ENCODE measurements at regions not wholly inside any gene's neighbourhood (a gene's known extent, or its start where the extent isn't known, plus 50 kb on each side); places are given as distances from the start of the nearest gene placed in this dataset.
"Not testable (repeated sequence)": the region's sequence is repeated elsewhere in the genome, so short reads cannot be mapped to it uniquely, and the experiment has no call there.

DNA sequence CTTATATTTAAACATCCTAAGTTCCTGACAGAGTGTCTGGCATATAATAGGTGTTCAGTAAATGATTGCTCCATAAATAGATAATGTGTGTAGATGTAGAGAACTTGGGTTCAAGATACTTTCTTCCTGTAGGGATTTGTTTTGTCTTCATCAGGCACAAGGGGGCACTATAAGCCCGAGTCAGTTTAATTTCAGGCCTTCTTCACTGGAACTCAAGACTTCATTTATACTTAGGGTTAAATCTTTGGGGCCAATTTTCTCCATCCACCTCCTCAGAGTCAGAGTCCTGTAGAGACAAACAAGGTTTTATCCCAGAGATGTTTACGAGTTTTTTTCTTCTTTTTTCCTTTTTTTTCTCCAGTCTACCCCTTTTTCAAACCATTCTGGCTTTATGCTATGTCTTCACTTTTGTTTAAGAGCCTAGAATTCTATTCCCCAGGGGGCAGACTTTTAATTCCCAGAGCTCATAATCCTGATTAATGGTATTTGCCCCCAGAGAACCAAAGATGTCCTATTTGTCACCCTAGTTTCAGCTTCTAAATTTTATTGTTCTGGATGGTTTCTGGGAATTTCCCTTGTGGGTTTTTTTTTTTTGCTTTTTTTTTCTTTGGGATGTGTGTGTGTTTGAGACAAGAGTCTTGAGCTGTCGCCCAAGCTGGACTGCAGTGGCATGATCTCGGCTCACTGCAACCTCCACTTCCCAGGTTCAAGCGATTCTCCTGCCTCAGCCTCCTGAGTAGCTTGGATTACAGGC is 88.4 kb downstream of the HFE start:
- no peak for DNase-seq

DNA sequence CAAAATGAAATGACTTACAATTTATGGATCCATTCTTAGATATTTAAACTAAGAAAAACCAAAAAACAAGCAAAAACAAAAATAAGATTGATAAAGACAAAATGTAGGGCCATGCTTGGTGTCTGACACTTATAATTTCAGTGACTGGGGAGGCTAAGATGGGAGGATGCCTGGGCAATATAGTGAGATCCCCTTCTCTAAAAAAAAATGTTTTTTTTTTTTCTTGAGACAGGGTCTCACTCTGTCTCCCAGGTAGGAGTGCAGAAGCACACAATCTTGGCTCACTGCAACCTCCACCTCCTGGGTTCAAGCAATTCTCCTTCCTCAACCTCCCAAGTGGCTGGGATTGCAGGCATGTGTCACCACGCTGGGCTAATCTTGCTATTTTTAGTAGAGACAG is 92.4 kb downstream of the HFE start:
- no peak for DNase-seq

DNA sequence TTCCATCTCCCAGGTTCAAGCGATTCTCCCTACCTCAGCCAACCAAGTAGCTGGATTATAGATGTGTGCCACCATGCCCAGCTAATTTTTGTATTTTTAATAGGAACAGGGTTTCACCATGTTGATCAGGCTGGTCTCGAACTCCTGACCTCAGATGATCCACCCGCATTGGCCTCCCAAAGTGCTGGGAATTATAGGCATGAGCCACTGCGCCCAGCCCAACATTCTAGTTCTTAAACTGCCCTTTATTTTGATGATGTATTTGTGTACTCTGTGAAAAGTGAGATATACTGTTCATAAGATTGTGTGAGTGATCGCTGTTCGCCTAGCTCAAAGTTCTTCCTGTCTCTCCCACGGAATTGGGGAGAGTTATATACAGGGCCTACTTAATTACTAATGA is 93.1 kb downstream of the HFE start:
- DNase-seq: no peak

DNA sequence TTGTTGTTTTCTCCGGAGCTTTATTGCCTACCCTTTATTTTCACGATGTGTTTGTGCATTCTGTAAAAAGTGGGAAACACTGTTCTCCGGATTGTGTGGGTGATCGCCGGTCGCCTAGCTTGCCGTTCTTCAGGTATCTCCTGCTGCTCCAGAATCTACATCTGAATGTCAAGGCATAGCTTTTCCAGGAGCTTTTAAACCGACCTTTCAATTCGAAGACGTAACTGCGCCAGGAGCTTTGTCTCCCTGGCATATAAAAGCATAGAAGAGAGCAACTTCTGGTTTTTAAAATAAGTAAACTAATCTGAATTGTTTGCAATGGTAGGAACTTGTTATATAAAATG is 96.0 kb downstream of the HFE start:
- DNase-seq: no peak

DNA sequence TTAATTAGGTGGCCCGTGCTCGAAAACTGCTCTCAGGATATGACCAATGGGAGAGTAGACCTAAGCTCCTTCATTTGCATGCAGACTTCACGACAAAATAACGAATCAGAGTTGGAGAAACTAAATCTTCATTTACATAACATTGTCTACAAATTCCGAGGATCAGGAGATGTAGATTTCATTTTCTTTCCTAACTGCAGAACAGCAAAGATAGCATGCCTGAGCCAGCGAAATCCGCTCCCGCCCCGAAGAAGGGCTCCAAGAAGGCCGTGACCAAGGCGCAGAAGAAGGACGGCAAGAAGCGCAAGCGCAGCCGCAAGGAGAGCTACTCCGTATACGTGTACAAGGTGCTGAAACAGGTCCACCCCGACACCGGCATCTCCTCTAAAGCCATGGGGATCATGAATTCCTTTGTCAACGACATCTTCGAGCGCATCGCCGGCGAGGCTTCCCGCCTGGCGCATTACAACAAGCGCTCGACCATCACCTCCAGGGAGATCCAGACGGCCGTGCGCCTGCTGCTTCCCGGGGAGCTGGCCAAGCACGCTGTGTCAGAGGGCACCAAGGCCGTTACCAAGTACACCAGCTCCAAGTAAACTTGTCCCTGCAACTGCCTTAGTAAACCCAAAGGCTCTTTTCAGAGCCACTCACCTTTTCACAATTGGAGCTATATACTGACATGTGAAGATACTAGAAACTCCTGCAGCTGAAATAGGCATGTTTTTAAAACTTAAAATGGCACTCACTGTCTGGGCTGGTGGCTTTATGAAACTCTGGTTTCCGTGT is 96.5 kb downstream of the HFE start:
- DNase-seq: no peak

DNA sequence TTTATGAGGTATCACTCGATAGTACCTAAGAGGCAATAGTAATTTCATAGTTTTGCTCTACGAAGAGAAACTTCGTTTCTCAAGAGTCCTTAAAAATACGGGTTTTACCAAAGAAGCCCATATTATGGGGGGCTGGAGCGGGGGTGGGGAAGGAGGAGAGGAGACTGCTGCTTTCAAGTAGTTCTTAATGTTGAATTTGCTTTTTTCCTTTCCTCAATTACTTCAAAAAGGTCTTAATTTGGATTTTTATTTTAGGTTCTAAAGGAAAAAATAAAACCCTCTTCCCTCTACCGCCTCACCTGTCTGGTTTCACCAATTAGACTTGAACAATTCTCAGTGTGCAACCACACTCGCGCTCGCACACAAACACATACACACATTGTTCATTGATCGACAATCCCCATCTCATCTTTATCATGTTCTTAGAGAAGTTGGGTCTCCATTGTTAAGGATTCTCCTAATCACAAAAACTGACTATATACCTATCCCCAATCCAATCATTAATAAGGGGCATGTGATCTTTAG is 97.2 kb downstream of the HFE start:
- DNase-seq: no peak

DNA sequence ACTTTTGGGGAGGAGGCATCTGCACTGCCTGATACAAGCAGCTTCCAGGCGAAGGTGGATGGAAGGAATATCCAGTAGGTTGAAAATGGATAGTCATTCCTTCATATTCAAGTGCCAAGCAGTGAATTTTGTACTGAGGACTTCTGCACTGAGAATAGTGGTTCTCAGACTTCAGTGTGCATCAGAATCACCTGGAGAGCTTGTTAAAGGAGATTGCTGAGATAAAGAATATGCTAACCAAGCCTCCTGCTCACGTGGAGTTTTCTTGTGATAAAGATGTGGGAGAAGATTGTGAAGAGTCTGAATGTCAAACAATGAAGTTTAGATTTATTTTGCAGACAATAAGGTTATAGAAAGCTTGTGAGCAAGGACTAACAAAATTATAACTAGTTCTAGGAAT is 97.8 kb downstream of the HFE start:
- no peak for DNase-seq

DNA sequence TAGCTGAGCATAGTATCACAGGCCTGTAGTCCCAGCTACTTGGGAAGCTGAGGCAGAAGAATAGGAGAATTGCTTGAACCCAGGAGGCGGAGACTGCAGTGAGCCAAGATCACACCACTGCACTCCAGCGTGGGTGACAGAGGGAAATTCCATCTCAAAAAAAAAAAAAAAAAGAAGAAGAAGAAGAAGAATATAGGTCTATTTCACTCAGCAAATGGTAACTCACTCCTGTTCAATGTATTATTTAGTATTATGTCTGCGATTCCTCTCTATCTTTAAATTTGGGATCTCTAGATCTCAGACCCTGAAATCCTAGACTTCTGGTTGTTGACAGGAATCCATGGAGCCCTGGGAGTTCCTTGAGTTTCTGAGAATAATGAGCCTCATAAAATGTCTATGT is 98.6 kb downstream of the HFE start:
- DNase-seq: no peak

DNA sequence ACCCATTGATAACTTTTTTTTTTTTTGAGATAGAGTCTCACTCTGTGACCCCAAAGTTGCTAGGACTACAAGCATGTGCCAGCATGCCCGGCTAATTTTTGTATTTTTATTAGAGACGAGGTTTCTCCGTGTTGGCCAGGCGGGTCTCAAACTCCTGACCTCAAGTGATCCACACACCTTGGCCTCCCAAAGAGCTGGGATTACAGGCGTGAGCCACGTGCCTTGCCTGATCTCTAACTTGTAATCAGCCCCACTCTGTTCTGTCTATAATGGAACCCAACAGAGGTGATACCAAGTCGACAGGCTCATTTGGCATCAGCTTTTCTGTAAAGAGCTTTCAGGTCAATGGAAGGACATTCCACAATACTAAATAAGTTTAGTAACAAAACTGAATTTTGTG is 99.4 kb downstream of the HFE start:
- DNase-seq: no peak

DNA sequence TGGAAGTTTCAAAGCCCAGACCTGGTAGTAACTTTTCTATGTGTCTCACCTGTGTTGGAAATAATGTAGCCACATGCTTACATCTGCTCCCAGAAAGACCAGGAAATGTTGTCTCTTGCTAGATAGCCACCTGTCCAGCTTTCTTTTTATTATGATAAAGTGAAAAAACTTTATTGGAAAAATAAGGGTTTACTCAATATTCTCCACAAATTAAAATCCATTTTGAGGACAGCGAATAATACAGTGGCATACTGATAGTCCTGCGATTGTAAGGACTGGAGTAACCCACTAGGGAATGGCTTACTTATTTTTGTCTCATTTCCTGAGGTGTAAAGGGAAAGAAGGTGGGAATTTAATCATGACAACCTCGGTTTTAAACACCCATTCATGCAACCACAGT is 100.1 kb downstream of the HFE start:
- DNase-seq: no peak

DNA sequence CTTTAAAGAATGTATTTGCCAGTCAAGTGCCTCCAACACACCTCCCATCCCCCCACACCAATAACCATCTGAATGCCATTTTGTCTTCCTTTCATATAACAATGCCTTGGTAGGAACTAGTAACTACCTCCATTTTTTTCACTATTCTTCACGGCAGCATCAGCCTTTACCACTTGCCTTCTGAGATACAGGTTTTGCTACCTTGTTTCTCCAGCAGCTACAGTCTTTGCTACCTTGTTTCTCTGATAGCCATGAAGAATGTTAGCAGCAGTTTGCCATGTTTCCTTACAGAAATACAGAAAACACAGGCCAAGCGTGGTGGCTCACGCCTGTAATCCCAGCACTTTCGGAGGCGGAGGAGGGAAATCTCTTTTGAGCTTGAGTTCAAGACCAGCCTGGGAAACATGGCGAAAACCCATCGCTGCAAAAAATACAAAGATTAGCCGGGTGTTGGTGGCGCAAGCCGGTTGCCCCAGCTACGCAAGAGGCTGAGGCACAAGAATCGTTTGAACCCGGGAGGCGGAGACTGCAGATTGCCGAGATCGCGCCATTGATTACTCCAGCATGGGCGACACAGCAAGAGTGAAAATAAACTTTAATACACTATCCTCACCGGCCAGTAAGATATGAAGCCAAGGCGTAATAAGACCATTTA is 100.9 kb downstream of the HFE start:
- no peak for DNase-seq

DNA sequence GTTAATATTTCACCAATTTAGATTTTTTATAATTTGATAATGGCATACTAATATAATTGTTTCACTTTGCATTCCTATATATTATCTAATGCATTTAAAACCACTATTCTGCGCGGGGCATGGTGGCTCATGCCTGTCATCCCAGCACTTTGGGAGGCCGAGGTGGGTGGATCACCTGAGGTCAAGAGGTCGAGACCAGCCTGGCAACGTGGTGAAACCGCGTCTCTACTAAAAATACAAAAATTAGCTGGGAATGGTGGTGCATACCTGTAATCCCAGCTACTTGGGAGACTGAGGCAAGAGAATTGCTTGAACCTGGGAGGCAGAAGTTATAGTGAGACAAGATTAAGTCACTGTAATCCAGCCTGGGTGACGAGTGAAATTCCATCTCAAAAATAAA is 104.3 kb downstream of the HFE start:
- not testable (repeated sequence) for DNase-seq

DNA sequence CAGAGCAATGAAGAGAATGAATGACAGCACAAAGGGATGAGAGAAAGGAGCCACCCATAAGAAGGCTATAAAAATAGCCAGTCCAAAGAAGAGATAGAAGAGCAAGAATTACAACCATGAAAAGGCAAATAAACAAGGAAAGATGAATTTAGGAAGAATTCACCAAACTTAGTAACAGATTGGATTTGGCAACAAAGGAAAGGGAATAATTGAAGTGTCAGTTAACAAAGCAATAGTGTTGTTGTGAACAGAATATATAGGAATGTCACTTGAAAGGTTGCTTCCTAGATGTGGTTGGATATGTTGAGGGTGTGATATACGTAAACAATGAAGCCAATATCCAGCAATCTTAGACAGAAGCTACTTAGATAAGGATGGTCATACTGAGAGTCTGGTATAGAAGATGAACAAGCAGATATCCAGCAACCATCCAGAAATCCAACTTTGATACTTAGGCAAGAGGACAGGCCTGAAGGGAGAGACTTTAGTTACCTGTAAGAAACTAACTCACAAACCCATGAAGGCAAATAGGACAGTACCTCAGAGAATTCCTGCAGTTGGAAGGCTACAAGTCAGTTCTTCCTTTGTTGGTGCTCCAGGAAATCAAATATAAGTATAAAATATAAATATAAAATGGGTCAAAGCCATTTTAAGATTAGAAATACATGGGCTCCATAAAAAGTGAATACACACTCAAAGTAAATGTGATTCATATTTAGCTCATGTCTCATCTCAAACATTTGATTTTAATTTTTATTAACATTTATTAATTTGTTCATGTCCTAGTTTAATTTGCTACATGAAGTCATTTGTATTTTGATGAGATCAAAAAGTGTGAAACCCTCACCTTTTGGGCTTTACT is 106.5 kb downstream of the HFE start:
- DNase-seq: no peak

DNA sequence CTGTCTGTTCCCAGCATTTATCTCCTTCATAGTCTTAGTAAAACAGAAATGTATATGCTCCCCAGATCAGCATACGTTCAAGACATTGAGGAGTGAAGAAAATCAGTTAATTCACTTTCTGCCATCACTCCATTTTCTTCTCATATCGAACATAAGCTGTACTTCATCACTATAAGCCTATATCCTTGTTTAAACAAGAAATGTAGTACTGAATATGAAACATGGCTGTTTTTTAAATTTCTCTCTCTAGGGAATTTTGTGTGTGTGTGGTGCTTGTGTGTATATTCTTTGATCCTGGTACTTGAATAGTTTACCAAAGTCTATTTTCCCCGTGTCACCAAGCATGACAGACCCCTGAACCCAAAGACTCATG is 107.1 kb downstream of the HFE start:
- DNase-seq: no peak

DNA sequence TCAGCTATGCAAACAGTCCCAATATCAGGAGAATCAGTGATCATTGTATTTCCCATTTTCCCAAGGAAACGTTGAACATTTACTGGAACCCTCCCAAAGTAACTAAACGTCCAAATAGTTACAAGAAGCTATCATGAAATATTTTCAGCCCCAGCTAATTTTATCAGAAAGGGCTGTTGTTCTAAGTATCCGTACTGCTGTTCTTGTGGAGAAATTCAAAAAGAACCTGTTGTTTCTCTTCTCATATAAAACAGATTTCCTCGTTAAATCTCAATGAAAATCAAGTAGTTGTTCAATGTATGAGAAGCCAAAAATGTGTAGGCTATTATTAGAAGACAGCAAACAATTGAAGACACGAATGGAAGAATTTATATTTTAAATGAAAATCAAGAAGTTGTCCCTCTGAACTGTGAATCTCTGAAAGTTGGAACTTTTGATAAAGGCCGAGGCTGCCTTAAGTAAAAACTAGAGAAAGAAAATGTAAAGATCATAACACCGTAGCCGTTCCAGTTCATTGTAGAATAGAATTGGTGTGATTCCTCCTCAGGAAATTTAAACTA is 107.7 kb downstream of the HFE start:
- DNase-seq: no peak

DNA sequence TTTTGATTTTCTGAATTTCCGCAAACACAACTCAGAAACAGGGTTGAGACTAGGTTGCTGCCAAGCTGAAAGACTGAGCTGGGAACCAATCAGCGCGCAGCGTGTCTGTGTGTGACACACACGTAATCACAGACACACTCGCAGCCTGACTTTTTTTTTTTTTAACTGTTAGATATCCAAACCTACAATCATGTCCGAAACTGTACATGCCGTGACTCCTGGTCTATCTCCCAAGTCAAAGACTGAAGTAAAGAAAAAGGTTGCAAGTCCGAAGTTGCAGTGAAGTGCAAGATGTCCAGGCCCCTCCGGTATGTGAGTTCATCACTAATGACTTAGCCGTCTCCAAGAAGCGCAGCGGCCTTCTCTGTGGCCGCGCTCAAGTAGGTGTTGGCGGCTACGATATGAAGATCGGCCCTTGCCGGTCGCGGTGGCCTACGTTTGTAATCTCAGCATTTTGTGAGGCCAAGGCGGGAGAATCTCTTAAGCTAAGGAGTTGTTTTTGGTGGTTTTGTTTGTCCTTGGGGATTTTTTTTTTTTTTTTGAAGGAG is 108.2 kb downstream of the HFE start:
- peak; percentile 71 for DNase-seq

DNA sequence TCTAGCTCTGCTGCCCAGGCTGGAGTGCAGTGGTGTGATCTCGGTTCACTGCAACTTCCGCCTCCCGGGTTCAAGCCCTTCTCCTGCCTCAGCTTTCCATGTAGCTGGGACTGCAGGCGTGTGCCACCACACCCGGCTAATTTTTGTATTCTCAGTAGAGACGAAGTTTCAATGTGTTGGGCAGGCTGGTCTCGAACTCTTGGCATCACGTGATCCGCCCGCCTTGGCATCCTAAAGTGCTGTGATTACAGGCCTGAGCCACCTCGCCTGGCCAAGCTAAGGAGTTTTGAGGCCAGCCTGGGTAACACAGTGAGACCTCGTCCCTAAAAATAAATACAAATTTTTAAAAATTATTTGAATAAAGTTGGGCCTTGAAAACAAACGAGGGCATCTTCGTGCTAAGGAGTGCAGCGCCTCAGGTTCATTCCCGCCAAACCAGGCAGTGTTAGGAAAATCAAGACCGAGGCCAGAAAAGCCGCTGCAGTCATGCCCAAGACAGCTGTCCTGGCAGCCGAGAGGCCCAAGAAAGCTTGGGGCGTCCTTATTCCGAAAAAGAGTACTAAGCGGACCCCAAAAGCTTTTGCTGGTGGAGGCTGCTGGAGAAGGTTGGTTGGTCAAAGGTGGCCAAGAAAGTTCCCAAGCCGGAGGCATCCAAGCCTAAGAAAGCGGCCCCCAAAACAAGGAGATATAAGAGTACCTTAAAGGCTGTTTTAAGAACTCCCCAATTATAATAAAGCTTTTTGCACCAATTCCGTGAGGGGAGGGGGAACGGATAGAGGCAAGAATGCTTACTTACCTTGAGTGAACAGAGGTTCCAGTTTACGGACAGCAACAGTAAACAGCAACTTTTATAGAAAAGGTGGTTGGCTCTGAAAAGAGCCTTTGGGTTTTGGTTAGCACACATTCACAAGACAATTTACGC is 109.0 kb downstream of the HFE start:
- DNase-seq: no peak

DNA sequence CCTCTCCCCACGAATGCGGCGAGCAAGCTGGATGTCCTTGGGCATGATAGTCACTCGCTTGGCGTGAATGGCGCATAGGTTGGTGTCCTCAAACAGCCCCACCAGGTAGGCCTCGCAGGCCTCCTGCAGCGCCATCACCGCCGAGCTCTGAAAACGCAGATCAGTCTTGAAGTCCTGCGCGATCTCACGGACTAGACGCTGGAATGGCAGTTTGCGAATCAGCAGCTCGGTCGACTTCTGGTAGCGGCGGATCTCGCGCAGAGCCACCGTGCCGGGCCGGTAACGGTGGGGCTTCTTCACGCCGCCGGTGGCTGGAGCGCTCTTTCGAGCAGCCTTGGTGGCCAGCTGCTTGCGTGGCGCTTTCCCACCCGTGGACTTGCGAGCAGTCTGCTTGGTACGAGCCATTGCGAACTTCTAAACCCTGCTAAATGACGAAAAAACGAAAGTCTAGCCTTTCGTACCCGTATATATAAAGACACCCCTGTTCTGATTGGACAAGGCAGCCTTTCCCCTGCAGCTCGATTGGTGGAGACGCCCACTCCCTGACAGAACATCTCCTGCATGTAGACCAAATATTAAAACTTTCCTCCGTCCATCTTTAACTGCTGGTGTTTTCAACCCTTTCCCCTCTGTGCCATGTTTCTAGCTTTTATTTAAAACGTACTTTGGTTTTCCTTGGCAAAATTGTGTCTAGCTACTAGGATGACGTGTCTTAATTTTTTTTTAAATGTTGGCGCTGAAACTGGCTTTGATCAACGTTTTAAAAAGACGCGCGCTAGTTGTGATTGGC is 109.8 kb downstream of the HFE start:
- peak; percentile 59 for DNase-seq

DNA sequence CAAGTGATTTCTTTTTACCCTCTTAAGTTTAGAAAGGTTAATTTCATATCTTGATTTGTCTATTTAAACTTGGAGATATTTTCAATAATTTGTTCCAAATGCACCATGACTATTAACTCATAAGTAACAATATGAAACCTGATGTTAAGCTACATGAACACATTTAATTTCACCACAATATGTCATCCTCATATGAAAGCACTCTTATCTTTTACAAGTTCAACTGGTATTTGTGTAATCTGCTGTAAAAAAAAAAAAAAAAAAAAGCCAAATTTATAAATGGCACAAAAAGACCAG is 110.4 kb downstream of the HFE start:
- no peak for DNase-seq

DNA sequence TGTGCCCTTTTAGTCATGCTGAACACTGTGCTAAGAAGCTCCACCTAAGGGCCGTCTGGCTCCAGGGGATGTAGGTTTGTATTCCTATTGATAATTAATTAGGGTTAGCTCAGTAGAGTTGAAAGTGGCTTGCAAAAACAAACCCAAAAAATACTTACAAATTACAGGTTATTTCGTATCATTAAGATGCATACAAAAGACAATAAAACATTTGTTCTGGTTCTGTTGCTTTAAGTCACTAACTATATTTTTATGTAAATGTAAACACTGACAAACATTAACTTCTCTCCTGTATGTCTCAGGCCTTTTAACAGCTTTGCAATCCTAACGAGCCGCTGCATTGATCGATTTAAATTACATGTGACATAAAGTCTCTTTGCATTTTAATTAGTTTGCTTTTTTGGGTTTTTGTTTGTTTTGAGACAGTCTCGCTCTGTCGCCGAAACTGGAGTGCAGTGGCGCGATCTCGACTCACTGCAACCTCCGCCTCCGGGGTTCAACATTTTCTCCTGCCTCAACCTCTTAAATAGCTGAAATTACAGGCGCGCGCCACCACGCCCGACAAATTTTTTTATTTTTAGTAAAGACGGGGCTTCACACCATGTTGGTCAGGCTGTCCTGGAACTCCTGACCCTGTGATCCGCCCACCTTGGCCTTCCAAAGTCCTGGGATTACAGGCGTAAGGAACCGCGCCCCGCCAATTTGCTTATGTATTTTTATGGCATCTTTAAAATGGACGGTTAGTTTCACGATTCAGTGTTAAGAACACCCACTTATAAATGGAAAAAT is 110.9 kb downstream of the HFE start:
- DNase-seq: no peak
